A673 (cell line): ENCODE measurements at regions not wholly inside any gene's neighbourhood (a gene's known extent, or its start where the extent isn't known, plus 50 kb on each side); places are given as distances from the start of the nearest gene placed in this dataset.

Experiments
- EZH2 ChIP-seq: fragments of 200-600 bp; sonication (generic); IDR thresholded peaks from 2 replicates; pipeline ENCODE4 v1.6.1; 2017; ENCODE audit warnings: borderline replicate concordance, low read depth, mild to moderate bottlenecking, mixed read lengths, antibody characterized with exemption, low read length; ENCODE audit not compliant: poor library complexity, severe bottlenecking
- TF ChIP-seq, protein P1 (sequence below): fragments of 300-800, 200-600 bp; sonication (generic); conservative IDR thresholded peaks from 2 replicates; pipeline ENCODE4 v1.5.1; 2017; ENCODE audit warnings: low read depth, mild to moderate bottlenecking, antibody characterized with exemption, low read length, moderate library complexity, mixed read lengths

DNA sequence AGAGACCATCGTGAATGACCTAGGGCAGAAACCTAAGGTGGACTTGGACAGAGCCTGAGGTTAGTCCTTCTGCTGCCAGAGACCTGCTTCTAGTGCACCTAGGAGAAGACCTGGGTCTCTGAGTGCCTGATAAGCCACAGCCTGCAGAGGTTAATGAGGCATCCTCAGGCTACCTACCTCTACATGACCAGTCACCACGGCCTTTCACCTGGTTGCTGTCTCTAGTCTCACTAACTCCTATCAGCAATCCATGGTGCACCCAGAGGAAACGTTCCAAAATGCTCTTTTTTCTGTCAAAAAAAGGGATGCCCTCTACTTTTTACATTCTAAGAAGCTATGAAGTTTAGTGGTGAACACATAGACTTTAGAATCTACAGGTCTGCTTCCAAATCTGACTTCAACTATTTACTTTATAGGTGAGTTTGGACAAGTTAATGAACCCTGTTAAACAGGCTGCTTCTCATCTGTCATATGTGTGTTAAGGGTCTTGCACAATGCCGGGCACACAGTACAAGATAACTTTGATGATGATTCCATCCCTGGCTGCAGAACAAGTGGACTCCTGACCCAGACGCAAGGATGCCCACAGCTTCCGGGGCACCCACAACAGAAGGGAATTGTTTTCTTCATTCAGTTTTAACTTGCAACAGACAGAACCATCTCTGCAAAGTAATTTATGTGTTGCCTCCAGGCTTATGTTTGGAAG, 469.9 kb upstream of the CDH5 start:
- TF ChIP-seq, protein P1, sequence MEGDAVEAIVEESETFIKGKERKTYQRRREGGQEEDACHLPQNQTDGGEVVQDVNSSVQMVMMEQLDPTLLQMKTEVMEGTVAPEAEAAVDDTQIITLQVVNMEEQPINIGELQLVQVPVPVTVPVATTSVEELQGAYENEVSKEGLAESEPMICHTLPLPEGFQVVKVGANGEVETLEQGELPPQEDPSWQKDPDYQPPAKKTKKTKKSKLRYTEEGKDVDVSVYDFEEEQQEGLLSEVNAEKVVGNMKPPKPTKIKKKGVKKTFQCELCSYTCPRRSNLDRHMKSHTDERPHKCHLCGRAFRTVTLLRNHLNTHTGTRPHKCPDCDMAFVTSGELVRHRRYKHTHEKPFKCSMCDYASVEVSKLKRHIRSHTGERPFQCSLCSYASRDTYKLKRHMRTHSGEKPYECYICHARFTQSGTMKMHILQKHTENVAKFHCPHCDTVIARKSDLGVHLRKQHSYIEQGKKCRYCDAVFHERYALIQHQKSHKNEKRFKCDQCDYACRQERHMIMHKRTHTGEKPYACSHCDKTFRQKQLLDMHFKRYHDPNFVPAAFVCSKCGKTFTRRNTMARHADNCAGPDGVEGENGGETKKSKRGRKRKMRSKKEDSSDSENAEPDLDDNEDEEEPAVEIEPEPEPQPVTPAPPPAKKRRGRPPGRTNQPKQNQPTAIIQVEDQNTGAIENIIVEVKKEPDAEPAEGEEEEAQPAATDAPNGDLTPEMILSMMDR = no peak
- no peak for TF ChIP-seq EZH2
